ENCODE measurements at regions not wholly inside any gene's neighbourhood (a gene's known extent, or its start where the extent isn't known, plus 50 kb on each side); places are given as distances from the start of the nearest gene placed in this dataset.
"Not testable (repeated sequence)": the region's sequence is repeated elsewhere in the genome, so short reads cannot be mapped to it uniquely, and the experiment has no call there.

DNA sequence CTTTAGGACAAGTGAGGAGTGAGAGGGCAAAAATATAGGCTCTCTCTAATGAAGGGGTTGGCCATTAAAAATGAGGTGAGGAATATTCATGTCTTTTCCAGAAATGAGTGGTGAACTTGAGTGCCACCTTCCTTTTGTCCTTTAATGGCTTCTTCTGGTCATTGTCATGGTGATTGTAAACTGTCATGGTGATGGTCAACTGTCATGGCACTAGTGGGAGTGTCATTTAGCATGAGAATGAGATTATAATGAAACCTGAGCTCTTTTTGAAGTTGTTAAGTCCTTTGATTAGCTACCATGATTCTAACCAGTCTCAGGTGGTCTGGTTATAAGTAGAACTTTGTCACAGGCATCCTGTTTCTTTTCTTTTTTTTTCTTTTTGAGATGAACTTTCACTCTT lies 524.4 kb downstream of the NEBL start:
- no peak overlapping the region for H3K4me3 ChIP-seq (ENCODE audit: low read depth, low read length)
- DNase-seq (ENCODE audit: low read depth) = no peak
- TF ChIP-seq, protein P1, sequence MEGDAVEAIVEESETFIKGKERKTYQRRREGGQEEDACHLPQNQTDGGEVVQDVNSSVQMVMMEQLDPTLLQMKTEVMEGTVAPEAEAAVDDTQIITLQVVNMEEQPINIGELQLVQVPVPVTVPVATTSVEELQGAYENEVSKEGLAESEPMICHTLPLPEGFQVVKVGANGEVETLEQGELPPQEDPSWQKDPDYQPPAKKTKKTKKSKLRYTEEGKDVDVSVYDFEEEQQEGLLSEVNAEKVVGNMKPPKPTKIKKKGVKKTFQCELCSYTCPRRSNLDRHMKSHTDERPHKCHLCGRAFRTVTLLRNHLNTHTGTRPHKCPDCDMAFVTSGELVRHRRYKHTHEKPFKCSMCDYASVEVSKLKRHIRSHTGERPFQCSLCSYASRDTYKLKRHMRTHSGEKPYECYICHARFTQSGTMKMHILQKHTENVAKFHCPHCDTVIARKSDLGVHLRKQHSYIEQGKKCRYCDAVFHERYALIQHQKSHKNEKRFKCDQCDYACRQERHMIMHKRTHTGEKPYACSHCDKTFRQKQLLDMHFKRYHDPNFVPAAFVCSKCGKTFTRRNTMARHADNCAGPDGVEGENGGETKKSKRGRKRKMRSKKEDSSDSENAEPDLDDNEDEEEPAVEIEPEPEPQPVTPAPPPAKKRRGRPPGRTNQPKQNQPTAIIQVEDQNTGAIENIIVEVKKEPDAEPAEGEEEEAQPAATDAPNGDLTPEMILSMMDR (conservative IDR thresholded peaks at IDR 0.05; ENCODE audit: low read depth, low read length) = no peak

DNA sequence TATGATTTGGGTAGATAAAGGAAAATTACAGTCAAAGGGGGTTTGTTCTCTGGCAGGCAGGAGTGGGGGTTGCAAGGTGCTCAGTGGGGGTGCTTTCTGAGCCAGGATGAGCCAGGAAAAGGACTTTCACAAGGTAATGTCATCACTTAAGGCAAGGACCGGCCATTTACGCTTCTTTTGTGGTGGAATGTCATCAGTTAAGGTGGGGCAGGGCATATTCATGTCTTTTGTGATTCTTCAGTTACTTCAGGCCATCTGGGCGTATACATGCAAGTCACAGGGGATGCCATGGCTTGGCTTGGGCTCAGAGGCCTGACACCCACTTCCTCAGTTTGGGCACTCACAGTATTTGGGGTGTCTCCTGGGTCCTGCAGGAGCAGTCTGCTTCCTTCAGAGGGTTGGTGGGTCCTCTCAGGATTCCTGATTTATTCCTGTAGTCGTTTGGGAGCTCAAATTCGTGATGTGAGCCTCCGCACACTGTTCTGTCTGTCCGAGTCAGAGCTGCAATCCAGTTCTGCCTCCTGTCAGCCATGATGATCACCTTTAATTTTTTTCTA lies 526.1 kb downstream of the NEBL start:
- DNase-seq (ENCODE audit: low read depth) = not testable (repeated sequence)

DNA sequence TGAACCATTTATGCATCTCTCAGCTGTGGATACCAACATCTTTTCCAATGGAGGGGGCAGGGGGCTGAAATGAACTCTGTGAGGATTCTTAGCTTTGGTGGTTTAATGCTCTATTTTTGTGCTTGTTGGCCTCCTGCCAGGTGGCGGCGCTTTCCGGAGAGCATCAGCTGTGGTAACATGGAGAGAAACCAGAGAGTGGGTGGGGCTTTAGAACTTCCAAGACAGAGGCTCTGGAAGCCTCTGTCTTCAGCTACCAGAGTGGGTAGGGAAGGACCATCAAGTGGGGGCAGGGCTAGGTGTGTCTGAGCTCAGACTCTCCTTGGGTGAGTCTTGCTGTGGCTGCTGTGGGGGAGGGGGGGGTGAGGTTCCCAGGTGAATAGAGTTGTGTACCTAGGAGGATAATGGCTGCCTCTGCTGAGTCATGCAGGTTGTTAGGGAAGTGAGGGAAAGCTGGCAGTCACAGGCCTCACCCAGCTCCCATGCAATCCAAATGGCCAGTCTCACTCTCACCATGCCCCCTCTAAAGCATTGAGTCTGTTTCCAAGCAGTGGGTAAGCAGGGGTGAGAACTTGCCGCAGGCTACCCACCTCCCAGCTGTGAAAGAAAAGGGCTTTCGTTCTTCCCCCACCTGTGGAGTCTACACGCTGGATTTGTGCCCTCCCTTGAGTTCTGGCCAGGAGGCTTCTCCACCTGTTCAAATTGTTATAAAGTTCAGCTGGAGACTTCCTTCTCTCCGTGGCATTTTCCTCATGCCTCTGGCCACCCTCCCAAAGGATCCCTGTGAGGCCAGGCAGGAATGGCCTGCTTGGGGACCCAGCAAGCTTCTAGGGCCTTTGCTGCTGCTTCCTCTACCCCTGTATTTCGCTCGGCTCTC lies 527.0 kb downstream of the NEBL start:
- H3K4me3 ChIP-seq (ENCODE audit: low read depth, low read length) = no peak overlapping the region
- TF ChIP-seq, protein P1 (conservative IDR thresholded peaks at IDR 0.05; ENCODE audit: low read depth, low read length) = no peak
- no peak for DNase-seq (ENCODE audit: low read depth)

More for the DNA sequence above, 526.1 kb downstream of the NEBL start:
- H3K4me3 ChIP-seq (ENCODE audit: low read depth, low read length) = not testable (repeated sequence)

DNA sequence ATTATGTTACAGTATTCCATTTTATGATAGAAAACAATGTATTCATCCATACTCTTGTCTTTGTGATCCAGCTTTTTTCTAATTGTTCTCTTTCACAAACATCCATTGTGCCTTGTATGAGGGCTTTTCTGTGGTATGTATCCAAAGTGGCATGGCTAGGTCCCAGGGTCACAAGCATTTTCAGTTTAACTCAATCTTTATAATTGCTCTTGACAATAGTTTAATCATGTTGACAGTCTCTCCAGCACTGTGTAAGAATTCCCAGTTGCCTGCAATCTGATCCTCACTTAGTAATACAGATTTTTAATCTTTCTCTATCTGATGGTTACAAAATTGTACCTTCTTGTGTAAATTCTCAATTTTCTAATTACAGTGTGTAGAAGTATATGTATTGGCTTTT lies 533.4 kb downstream of the NEBL start:
- no peak for DNase-seq (ENCODE audit: low read depth)
- H3K4me3 ChIP-seq (ENCODE audit: low read depth, low read length) = no peak overlapping the region
- TF ChIP-seq, protein P1 (conservative IDR thresholded peaks at IDR 0.05; ENCODE audit: low read depth, low read length) = no peak

DNA sequence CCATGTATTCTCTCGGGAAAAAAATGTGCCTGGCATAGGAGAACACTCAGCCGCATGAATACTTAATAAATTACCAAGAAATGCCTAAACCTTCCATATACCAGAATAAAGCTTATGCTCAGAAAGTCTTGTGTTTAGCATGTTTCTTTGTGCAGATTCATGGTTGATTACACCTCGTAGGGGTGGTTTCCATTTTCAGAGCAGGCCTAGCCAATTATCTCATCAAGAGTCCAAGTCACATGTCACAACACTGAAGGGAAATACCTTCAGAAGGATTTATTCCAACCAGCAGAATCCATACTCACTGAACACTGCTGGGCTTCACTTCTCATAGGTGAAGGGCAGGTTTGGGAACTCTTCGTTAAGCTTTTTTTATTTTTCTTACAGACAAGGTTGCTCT lies 539.7 kb downstream of the PLXDC2 start:
- TF ChIP-seq, protein P1 (conservative IDR thresholded peaks at IDR 0.05; ENCODE audit: low read depth, low read length) = no peak
- no peak for DNase-seq (ENCODE audit: low read depth)
- no peak overlapping the region for H3K4me3 ChIP-seq (ENCODE audit: low read depth, low read length)

DNA sequence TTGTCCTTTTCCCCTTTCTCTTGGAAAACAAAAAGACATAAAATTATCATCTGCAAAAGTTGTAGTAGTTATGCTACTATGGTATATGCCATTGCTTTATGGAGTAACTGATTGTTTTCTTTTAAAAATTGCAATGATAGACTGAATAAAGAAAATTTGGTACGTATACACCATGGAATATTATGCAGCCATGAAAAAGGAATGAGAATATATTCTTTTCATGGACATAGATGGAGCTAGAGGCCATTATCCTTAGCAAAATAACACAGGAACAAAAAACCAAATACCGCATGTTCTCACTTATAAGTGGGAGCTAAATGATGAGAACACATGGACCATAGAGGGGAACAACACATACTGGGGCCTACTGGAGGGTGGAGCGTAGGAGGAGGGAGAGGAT lies 538.8 kb downstream of the PLXDC2 start:
- H3K4me3 ChIP-seq (ENCODE audit: low read depth, low read length) = no peak overlapping the region
- DNase-seq (ENCODE audit: low read depth) = no peak
- TF ChIP-seq, protein P1 (conservative IDR thresholded peaks at IDR 0.05; ENCODE audit: low read depth, low read length) = no peak

DNA sequence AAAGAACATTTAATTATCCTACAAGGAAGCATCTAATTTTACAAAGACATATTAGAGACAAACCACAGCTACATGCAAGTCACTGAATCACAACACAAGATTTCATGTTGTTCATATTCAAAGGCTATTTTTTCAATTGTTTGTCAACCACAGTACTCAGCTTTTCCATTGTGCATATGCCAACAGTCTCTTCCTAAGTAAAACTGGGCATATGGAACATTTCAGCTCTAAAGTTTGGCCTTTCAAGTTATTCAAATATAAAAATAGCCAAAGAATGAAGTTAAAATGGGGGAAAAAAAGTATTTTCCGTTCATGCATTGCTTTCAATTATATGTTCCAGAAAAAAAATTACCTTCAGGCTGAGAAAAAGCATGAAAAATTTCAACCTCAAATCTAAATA lies 537.9 kb downstream of the PLXDC2 start:
- H3K4me3 ChIP-seq (ENCODE audit: low read depth, low read length) = no peak overlapping the region
- TF ChIP-seq, protein P1 (conservative IDR thresholded peaks at IDR 0.05; ENCODE audit: low read depth, low read length) = no peak
- no peak for DNase-seq (ENCODE audit: low read depth)
